Stimulated activated CD4-positive, alpha-beta T cell treated with anti-CD3 and anti-CD28 coated beads, TNF-alpha, amount 100 ng/mL, for 1 hour (primary cell): ENCODE measurements at regions not wholly inside any gene's neighbourhood (a gene's known extent, or its start where the extent isn't known, plus 50 kb on each side); places are given as distances from the start of the nearest gene placed in this dataset.

ENCODE experiments used
- DNase-seq, 3 donors: peaks; one replicate each; pipeline ENCODE4 v3.0.0-alpha.2; 2020; ENCODE audit warnings: low read depth in 3 of 3, low spot score in 1 of 3

DNA sequence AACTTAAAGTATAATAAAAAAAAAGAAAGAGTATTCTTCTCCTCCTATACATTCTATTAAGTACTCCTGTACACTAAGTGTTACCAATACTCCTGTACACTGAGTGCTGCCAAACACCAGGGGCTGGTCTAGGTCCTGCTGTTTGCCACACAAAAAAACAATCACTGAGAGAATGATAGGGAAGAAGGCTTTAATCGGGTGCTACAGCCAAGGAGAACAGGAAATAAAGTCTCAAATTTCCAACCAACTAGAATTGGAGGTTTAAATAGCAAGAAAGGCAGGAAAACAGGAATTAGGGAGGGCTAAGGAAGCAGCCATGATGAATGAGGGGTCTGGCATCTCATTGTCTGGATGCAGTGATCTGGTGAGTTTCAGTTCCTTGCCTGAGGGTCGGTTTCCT is 239.8 kb downstream of the ZNF674 start:
- DNase-seq: no peak

DNA sequence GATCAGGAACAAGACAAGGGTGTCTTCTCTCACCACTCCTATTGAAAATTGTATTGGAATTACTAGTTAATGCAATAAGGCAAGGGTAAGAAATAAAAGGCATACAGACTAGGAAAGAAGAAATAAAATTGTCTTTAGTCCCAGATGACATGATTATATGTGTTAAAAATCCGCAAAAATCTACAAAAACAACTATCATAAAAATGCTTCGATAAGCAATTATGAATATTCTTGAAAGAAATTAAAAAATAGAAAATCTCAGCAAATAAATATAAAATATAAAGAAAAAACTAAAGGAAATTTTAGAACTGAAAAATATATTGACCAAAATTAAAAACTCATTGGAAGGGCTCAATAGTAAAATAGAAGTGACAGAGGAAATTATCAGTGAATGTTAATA is 243.3 kb downstream of the ZNF674 start:
- DNase-seq: no peak

DNA sequence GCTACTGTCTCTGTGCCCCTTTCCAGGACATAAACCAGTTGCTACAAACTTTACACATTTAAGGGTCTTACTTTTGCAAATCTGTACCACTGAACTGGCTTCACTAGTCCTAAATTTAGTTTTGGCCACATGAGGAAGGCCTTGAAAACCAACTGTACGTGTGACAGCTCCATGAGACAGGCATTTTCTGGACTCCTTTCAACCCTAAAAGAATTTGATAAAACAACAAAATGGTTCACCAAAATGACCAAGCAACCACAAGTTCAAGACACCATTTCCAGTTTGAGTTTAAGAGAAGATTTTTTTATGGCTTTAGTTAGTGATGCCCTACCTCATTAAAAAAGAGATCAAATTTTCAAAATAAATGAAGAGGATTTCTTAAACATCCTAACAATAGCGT is 246.4 kb downstream of the ZNF674 start:
- DNase-seq: no peak

DNA sequence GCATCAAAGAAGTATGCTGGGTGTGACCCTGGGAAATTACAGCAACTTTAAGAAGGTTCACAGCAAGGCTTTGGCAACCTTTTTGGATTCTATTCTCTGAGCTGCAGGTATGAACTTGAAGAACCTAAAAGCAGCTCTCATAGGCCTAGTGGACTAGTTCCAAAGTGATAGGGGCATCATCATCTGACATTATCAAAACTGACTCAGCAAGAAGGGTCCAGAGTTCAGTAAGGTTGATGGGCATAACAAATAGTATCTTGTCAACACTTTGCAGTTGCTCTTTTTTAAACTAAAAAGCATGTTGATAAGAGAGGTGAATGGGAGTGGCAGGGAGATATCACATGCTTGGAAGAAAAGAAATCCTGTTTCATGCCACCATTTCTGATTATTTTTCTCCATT is 249.3 kb downstream of the ZNF674 start:
- no peak for DNase-seq

DNA sequence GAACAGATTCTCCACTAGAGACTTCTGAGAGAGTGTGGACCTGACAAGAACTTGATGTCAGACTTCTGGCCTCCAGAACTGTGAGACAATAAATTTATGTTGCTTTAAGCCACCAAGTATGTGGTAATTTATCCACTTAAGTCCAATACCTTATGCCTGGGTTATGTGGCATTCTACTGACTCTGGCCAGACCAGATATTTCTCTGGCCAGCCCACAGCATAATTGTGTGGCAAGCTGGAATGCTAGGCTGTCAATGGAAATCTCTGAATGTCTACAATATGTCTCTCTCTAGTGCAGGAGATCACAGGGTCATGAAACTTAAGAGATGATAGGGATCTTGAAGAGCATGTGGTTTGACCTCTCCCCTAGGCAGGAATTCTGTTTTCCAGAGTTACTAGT is 251.0 kb downstream of the ZNF674 start:
- DNase-seq: no peak

DNA sequence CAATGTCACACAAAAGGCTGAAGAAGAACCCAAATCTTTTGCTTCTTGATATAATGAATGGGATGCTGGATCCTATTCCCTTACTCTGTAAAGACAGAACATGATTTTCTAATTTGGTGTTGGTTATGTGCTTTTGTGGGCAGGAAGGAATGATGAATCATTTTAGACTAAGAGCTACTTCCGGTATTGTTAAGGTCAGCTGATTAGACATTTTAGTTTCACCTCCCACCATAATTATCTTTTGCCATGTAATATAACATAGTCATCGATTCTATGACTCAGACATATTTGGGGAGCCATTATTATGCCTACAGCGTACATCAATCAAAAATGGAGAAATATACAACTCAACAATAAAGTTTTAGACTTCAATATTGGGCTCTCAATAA is 265.3 kb downstream of the ZNF674 start:
- no peak for DNase-seq

DNA sequence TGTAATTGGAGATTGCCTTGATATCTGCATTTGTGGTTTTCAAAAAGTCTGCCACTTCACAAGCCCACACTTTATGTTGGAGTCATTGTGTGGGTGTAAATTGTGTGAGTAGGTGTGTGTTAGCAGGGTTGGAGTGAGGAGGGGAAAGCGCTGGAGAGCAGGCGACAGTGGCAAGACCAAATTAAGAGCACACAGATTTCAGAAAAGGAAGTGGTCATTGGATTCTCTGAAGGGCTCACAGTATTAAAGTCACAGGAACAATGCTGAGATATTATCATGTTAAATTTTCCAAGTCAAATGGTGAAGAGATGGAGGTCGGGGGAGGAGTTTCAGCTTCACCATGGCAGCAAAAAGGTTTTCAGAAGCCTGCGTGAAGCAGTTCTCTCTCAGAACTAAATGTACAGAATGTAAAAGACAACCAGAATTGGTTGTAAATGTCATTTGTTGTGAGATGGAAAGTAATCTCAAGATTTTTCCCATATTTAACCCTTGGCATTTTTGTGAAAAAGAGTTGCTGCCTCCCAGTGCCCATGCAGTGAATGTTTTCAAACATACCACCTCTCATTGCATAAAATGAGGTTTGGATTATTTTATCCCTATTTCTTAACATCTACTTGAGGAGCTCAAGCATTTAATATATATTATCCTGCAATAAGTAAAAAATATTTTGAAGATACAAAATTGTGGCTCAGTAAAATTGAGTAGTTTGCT is 265.9 kb downstream of the ZNF674 start:
- no peak for DNase-seq

DNA sequence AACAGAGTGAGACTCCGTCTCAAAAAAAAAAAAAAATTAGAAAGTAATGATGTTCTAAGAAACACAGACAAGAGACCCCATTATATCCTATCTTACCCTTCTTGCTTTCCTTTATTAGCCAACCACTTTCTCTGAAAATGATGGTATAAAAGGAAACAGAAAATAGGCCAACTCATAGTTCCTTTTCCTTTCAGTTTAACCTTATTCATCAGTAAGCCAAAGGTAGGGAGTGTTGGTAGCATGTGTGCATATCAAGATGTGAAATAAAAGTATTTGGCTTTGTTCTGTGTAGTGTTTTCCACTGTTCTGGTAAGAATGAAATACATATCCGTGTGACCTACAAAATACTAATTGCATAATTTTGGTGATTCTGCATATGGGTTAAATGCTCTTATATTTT is 266.6 kb downstream of the ZNF674 start:
- no peak for DNase-seq

DNA sequence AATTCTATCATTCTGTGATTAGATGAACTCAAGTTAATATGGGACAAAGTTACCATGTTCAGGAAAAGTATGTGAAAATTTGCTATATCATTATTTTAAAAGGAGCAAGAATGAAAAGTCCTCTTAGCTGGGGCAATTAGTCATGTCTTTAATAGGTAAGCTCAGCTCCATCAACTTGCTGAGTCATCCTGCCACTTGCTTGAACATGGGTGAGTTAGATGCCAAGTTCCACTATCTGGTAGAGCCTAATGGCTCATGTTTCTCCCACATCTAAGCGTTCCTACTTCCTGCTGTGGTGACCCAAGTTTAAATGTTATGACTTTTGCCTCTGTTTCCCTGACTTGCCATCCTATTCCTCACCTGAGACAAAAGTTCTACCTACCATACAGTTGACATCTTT is 276.8 kb downstream of the ZNF674 start:
- no peak for DNase-seq

DNA sequence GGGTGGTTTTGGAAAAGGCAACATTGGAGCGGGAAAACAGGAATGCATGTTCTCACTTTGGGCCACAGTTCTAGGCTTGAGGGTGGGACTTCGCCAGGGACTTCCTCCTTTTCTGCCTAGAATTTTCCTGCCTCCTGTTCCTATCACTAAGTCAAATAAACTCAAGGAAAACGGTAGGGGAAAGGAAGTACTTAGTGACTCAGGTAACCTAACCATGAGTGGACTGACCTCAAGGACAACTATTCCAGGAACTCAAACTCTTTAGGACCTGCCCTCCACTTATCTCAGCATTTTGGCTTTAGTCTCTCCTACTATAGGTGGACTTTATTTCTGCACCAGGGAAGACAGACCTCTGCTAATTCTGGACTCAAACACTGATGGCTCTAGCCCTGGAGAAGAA is 281.7 kb downstream of the ZNF674 start:
- DNase-seq: no peak

DNA sequence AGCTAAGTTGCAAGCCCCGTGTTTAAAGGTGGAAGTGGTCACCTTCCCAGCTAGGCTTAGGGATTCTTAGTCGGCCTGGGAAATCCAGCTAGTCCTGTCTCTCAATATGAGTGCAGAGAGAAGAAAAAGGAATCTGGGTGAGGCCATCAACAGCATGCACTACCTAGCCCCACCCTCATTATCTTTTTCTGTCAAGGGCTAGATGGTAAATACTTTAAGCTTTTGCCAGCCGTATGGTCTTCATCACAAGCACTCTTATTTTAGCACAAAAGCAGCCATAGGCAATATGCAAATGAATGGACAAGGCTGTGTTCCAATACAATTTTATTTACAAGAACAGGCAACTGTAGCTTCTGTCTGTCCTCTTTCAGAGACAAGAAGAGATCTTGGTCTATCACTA is 282.9 kb downstream of the ZNF674 start:
- DNase-seq: no peak

DNA sequence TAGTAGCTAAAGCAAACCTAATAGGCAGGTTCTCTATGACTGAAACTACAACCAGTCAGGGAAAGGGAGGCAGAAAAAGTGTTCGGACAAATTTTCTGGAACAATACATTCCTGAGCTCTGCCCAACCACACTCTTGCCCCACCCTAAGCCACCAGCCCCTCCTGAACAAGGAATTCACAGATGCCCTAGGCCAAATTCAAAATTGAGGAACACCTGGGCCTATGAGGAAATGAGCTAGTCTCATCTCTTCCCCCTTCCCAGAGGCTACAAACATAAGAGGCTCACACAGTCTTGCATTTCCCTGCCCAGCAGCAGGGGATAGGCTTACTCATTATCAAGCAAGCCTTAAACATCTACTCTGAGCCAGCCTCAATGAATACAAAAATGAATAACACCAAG is 284.7 kb downstream of the ZNF674 start:
- DNase-seq: no peak

DNA sequence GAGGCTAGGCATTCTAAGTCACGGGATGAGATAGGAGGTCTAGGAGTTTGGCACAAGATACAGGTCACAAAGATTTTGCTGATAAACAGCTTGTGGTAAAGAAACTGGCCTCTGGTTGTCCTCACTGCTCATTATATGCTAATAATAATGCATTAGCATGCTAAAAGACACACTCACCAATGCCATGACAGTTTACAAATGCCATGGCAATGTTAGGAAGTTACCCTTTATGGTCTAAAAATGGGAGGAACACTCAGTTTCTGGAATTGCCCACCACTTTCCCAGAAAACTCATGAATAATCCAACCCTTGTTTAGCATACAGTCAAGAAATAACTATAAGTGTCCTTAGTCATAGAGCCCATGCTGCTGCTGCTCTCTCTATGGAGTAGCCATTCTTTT is 286.9 kb downstream of the ZNF674 start:
- DNase-seq: no peak

DNA sequence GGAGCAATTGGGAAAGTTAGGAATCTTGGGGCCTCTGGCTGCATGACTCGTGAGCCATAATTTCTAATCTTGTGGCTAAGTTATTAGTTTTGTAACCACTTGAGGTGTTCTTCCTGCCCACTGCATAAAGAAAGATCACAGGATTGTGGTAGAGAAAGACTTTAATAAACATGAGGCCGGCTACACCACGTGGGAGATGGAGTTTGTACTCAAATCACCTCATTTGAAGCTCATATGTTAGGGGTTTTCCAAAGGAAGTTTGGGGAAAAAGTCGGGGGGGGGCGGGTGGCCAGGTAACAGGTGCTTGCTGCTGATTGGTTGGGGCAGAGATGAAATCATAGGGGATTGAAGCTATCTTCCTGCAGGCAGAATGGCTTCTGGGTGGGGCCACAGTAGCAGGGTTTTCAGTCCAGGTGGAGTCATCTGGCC is 287.8 kb downstream of the ZNF674 start:
- DNase-seq: no peak

DNA sequence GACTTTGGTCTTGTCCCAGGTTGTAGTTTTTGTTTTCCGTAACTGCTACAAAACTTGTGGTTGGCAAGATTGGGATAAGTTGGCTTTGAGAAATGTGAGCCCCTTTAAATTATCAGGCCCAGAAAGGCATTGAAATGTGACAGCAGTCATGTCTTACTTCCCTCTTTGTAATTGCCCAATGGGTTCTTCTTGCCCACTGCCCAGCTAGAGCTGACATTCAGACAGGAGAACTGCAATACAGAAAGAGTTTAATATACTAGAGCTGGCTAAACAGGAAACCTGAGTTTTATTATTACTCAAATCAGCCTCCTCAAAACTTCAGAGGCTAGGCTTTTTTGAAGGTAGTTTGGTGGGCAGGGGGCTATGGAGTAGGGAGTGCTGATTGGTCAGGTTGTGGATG is 288.3 kb downstream of the ZNF674 start:
- no peak for DNase-seq

DNA sequence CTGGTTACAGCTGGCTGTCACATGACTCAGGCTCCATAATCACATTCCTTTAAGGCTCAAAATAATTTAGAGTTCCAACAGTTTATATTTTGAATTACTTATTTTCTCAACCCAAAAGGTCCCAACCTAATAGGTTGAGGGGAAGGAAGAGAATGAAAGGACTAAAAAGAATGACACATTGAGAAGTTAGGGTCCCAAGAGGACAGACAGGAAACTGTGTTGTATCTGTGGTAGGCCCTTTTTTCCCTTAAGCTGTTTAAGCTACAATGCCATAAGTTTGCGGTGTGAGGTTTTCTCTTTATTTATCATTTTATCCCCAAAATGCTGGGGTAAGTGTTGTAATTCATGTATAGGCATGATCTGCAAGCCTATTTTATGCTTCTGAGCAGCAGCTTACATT is 290.2 kb downstream of the ZNF674 start:
- DNase-seq: no peak

DNA sequence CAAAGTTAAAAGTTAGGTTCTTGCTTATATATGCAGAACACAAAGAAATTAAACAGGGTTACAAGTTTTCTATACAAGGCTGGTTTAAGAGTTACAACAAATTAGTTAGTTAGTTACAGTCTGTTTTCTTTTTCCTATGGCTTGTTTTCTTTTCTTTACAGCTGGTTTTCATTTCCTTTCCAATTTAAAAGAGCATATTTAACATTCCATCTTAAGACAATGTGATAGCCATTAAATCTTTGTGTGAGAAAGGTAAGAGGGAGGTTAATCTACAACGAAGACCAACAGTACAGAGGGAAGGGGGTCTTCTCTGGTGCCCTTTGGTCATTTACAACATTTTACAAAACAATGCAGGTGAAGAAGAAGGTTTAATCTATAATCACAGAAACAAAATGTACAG is 290.6 kb downstream of the ZNF674 start:
- no peak for DNase-seq

DNA sequence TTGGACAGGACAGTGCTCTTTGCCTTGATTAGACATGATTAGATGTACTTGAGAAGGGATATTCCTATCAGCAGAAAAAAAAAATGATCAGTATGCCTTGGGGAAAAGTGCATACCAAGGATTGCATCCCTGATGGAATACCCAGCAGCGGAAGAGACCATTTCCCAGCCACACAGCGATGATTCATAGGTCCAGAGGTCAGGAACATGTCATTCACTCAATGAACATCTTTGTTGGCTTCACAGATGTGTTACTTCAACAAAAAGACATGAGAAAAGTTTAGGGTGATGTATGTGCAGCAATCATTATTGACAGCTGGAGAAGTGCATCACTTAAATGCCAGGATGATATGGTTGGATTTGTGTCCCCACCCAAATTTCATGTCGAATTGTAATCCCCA is 293.5 kb downstream of the ZNF674 start:
- no peak for DNase-seq

DNA sequence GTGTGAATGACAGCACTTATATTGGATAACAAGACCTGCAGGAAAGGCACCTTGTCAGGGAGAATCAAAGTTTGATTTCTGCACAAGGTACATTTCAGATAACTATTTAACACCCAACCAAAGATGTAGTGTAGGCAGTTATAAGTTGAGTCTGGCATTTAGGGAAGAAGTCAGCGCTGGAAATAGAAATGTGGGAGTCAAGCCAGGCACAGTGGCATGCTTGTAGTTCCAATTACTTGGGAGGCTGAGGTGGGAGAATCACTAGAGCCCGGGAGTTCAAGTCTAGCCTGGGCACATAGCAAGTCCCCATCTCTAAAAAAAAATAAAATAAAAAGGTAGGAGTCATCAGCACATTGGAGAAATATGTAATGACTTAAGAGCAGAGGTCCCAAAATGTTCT is 295.1 kb downstream of the ZNF674 start:
- no peak for DNase-seq

DNA sequence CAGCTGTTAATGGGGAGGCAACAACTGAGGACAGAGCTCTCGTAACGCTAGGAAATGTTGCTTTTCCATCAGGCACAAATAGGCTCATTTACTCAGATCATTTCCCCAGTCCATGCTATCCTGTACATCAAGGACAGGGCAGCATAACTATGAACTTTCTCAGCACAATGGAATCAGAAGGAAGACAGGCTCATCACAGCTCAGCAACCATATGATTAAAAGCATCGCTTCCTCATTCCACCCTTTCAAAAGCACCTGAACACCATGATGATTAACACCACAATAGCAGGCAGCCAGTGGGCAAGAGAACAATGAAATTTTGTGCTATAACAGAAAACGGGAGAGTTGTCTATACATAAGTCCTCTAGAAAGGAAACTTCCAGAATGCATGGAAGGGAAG is 297.8 kb downstream of the ZNF674 start:
- no peak for DNase-seq

DNA sequence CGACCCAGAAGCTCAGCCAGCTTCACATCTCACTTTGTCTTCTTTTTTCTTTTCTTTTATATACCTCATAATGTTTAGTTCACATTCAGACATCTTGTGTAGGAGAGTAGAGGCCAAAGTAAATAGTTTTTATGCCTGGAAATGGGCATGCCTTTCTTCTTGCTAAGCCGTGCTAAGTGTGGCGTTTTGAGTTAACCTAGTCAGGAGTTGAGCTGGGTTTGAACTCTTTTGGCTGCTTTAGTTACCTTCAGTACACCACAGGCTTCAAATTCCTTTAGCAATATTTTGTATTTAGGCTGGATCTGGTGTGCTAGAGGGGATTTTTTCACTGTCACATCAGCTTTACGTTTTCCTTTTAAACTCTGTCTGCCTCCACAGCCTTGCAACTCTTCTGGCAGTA is 300.8 kb downstream of the ZNF674 start:
- DNase-seq: no peak

DNA sequence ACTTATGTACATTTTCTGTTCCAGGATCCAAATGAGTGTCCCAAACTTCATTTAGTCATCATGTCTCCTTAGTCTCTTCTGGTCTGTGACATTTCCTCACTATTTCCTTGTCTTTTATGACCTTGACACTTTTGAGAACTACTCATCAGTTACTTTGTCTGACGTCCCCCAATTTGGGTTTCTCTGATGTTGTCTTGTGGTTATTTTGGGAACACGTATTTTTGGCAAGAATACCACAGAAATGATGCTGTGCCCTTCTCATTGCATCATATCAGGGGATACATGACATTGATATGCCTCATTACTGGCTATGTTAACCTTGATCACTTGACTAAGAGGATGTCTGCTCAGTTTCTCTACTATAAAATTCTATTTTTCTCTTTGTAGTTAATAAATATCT is 308.8 kb downstream of the ZNF674 start:
- no peak for DNase-seq

DNA sequence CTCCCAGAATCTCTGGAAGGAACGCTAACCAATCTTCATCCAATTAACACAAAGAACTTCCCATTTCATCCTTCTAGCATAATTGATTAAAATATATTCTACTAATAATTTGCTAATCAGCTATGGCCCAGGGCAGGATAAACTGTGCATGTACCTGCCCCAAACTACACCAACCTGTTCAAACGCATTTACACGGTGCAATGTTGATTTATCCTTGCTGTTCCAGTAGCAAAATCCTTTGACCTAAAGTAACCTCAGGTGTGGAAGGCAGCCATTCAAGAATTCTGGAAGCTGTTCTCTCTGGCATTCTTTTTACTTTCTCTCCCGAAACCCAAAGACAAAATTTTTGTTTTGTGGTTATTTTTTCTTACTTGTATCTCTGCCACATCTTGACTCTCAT is 309.4 kb downstream of the ZNF674 start:
- no peak for DNase-seq

DNA sequence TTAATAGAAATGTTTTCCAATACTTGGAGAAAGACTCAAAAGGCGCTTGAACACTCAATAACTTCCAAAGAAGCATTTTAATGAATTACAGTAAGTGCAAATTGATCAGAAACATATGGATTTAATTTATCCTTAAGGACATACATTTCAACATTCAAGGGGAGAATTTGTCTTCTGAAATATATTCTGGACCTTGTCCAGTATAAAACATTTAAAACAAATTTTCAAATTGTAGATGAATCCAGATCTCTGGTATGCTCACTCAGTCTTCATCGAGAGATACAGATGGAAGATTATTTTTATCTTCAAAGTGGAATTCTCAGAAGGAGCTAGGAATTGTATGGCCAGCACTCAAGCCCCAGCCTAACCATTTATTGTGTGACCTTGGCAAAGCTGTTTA is 310.4 kb downstream of the ZNF674 start:
- DNase-seq: no peak
